HG03095 (cell line): ENCODE measurements at regions not wholly inside any gene's neighbourhood (a gene's known extent, or its start where the extent isn't known, plus 50 kb on each side); places are given as distances from the start of the nearest gene placed in this dataset.

Experiments
- ATAC-seq: cut with Tn5 transposase; IDR thresholded peaks from one replicate; pipeline ENCODE4 v1.9.1; 2021; ENCODE audit warnings: moderate library complexity; ENCODE audit not compliant: unreplicated experiment

DNA sequence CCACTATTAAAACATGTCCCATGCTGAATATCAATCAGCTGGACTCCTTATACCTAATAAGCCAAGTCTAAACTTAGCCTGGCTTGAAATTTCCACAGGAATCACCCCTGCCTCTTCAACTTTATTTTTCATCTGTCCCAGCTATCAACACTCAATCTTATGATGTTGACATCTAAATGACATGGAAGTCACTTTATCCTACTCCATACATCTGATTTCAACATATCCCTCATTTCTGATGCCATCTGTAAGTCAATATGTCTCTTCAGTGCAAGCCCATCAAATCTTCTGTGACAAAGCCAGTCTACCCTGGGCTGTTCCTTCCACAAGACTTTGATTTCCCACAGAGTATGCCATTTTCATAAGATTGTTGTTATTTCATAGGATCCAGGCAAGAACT lies 143.6 kb upstream of the SEMA6D start:
- ATAC-seq, result no peak

DNA sequence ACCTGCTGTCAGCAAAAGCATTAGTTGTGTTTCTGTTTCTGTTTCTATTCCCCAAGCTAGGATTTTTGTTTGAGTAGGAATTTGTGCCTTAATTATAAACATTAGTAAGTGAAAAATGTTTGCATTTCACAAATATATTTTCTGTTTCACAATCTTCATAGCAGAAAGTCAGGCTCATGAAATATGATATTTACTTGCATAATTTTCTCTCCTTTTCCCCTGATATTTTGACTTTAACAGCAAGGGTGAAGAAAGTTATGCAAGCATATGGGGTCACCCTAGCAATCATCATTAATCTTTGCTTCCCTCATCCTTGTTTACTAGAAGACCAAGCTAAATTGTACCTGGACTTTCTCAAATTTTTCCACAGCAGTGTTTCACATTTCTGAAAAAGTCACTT lies 140.3 kb upstream of the SEMA6D start:
- no peak for ATAC-seq

DNA sequence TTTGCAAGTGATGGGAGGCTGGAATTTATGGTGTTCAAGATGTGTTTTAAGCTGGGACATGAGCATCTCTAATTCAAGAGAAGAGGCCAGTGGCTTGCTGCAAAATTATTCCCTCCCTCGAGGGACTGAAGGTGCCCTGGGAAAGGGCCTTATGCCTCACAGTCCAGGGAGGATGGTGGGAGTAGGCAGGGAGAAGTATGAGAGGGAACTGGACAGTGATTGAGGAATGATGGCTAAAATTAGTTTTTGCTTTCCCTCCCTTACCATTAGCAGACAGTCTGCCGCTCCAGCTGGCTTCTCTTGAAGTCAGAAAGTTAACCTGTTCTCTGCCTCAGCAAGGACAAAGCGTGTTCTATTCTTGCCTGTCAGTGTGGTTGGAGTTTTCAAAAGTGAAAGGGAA lies 139.8 kb upstream of the SEMA6D start:
- ATAC-seq, result no peak

DNA sequence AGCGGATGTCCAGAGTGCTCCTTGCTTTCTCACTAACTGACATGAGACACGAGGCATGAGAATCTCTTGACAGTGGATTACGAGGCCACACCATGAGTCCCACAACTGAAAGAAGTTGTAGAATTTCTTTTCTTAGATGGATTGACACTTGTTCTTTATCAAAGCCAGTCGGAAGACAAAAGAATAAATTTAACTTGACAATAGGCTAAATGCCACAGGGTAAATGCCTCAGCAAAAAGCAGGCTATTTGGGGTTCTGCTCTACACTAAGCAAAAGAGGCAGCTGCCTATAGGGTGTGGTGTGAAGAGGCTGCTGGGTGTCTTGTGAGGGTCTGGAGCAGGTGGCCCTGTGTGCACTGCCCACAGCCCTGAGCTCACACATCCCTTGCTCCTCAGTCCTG lies 135.1 kb upstream of the SEMA6D start:
- ATAC-seq, result no peak

DNA sequence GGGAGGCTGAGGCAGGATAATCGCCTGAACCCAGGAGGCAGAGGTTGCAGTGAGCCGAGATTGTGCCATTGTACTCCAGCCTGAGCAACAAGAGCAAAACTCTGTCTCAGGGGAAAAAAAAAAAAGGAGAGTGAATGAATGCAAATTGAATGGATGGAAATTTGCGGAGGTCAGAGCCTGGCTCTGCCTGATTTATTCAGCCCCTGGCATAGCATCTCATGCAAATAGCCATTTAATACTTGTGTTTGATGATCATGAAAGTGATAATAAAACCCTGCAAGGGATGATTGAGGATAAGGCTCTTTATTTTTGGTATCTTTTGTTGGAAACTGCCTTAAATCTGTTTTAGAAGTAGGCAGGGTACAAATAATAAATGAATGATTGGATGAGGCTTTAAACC lies 133.0 kb upstream of the SEMA6D start:
- ATAC-seq, result no peak

DNA sequence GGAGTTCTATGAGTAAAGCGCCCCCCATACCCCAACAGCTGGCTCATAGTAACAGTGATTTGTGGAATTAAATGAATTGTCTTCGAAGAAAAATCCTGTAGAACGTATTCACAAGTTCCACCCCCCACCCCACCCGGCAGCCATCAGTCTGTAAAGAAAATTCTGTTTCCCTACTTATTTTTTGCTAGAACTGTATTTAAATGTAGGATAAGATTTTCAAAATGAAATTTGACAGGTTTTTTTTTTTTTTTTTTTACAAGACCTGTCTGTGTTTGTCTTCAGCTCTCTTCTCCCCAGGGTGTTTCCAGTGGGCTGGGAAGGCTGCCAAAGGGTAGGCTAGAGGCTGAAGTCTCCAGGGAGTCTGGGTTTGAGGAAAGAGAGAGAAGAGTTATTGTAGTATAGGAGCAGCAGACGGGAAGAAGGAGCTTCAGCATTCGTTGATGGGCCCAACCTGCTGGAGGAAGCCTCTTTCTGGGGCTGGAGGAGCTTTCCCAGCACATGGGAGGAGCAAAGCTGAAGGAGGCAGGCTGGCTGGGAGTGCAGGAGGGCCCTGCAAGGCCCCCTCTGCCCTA lies 130.6 kb upstream of the SEMA6D start:
- ATAC-seq, result no peak

DNA sequence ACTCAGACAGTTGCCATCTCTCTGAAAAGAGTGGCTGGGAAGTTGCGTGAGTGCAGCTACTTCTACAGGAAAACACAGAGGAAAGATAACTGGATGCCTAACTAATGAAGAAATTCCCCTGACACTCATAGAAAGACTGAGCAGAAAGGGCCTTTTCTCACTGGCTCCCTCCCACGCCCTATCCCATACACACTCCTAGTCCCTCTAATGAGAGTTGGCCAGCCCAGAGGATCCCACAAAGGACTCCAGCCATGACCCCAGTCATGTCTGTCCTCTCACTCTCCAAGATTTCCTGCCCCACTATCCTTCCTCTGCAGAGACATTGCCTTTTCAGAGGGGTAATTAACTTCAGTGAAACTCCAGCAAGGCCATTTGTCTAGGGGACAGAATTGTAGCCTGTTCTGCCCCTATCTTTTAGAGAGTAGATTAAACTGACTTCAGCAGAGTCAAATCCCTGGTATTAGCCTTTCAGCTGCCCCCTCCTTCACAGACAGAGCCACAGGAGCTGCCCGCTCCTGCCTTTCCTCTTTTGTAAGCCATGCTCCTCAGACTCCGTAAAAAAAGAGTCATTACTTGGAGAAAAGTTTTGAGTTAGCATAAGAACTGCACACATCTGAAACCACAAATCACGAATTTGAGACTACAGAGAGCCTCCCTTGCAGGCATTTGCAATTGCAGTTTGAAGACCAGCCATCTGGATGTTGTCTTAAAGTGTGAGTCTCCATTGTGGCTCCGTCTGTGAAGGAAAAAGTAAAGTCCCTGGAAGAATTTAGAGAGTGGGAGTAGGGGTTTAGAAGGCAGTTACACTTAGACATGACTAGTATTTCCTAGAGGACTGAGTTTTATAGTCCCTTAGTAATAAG lies 129.1 kb upstream of the SEMA6D start:
- no peak for ATAC-seq

DNA sequence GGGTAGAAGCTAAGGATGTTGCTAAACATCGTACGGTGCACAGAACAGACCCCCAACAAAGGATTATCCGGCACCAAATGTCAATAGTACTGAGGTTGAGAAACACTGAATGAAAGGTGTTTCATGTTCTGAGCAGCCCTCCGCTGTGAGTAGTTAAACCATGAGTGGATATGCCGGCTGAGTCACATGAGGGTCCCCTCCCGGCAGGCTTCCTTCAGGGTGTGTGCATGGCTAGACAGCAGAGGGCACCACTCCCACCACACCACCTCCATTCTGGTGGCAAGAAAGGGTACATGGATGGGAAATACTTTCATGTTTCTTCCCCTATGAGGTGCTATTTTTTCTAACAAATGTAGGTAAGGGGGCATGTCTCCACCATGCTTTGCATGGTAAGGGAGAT lies 128.3 kb upstream of the SEMA6D start:
- ATAC-seq, result no peak

DNA sequence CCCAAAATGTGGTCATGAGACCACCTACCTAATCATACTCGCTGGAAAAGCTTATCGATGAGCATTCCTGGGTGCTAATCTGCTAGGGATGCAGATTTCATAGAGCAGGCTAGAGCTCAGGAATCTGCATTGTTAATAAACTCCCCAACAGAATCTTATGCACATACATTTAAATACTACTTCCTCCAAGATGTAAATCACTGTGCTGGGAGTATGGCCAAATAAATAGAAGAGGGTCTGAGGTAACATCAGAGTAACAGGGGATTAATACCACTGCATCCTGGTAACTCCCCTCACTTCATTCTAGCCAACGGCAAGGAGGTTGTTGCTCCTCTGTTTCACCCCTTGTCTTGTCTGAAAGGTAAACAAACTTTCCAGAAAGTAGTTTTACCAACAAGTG lies 118.3 kb upstream of the SEMA6D start:
- ATAC-seq, result no peak

DNA sequence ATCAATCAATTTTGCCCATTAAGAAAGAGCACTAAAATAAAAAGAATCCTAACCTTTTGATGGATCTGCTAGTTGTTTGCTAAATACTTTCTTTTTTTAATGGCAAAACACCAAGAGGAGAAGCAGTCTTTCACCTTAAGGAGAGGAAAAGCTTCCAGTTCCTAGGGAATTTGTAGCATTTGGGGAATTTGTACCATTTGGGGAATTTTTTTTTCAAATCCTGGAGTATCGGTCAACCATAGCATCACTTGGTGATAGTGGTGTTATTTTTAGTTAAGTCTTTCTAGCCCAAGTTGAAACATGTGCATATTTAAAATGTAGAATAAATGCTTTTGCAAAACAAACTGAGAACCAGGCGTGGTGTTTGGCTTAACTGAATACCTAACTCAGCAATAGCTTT lies 117.5 kb upstream of the SEMA6D start:
- ATAC-seq, result no peak

DNA sequence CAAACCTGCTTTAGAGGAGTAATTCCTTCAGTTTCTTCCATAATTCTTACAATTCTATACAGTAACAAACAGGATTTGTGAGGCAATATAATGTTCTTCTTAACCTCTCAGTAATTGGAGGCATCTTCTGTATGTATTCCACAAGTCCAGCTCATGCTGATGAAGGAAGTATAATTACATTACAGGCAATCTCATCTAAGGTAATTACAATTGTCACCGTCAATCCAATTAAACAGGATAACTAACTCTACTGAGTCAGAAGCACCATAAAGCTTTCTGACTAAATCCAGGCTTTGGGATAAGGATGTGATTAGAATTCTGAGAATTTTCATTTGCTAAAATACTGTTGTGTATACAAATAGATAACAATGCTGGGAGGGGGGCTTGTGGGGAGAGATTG lies 115.2 kb upstream of the SEMA6D start:
- no peak for ATAC-seq

DNA sequence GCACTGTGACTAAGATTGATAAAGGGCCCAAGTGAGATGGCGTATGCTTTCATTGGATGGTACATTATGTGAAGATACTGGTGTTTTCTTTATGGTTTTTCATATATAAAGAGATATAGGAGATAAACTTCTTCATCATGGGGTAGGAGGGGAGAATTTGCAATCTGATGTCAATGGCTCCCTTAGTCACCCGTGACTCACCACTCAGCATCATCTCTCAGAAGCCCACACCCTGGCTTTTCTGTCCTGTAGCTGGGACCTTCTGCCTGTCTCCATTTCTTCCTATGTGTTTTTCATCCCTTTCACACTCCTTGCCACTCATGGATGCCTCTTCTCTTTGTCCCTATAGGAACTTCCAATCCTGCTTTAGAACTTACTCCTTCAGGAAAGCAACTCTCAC lies 114.3 kb upstream of the SEMA6D start:
- no peak for ATAC-seq

DNA sequence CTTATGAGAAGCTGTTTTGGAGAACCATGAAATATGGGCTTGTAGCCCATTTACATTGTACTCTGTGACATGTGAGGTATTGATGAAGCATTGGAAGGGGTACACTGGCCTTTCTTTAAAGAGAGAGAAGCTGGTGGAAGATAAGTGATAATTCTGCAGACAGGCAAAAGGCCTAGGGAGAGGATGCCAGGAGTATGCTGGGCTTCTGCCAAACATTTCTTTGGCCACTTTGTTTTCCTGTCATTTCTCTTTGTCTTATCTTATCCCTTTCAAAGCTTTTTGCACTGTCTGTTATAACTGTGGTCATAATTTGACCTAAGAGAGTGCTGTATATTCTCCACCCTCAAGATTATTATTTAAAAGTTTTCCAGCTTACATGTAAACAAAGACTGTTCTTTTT lies 109.6 kb upstream of the SEMA6D start:
- ATAC-seq, result no peak

DNA sequence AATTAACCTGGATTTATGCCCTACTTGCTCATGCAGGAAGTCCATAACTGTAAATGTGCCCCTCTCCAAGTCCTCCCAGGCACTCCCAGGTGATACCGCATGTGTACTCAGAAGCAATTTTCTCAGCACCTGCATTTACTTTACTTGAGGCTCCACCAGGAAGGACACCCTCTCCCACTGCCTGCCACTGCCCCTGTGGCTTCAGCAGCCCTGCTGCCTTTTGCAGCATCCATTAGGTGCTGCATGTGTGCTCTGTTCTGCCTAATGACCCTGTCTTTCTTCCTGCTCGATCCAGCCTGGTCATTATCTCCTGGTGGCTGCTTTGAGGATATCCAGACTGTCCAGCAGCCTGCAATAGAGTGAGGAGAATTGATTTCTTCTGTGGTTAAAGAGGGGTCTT lies 107.6 kb upstream of the SEMA6D start:
- no peak for ATAC-seq

DNA sequence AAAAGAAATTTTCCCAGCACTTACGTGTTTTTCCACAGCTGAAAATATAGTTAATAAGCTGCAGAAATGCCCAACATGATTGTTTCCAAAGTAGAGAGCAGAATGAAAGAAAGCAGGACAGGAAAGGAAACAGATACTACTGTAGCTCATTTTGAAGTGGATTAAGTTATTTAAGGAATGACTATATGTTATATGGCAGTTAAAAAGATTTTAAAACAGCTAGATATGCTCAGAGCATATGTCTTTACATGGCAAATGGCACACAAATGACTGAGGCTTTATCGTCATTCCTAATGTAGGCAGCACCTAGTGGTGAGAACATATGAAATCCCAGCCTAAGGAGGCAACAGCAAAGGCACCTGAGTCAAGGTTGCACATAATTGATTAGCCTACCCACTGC lies 106.6 kb upstream of the SEMA6D start:
- ATAC-seq, result no peak

DNA sequence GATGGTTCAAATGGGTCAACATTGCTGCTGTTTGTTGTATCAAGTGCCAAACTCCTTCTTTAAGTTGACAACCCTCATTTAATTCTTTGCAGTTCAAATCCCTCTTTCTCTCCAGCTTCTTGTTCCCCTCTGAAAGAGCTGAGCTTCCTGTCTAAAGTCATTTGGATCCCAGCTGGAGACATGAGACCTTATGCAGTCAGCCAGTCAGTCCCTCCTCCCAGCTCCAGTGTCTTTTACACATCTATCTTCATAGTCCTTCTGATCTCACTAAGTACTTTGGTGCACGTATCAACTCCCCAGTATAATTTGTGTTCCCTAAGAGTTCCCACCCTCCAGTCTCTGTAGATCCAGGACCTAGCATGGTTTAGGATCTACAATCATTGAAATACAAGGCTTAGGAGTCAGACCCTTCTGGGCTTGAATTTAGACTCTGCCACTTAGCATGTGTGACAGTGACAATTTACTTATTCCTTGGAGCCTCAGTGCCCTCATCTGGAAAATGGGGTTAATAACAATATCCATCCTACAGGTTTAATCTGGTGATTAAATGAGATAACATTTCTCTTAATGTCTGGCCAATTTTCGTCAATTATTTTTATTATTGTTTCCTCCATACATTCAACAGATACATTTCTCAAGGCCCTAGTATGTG lies 102.8 kb upstream of the SEMA6D start:
- no peak for ATAC-seq

DNA sequence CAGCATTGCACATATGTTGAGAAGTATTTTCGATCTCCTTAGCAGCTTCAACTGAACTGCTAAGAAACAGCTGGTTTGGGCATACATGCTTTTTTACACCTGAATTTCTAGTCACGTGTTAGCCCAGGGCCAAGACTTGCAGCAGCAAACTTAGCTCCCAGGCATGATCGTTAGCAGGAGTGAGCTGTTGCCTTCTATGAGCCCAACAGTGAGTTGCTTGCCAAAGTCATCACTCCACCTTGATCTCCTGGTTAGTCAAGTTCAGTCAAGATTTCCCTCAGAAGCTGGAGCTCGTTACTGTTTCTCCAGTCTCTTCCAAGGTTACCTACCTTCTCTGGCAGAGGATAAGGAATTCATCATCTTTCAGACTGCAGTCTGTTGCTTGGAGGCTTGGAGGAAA lies 100.4 kb upstream of the SEMA6D start:
- no peak for ATAC-seq

DNA sequence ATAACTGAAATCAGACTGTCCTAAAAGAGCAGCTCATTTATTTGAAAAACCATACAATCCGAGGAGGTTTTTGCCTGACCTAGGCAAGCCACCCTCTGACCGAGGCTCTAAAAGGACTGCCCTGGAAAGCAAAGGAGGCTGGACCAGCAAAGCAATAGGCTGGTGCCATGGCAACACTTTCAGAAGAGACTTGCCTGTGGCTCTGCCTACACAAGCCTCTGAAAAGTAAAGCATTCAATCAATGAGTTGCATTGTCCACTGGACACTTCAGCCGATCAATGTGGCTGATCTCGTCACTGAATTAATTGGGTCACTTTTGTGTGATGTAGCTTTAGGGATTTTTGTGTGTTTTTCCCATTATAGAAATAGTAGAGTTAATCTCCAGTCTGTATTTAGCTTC lies 99.1 kb upstream of the SEMA6D start:
- ATAC-seq, result no peak

DNA sequence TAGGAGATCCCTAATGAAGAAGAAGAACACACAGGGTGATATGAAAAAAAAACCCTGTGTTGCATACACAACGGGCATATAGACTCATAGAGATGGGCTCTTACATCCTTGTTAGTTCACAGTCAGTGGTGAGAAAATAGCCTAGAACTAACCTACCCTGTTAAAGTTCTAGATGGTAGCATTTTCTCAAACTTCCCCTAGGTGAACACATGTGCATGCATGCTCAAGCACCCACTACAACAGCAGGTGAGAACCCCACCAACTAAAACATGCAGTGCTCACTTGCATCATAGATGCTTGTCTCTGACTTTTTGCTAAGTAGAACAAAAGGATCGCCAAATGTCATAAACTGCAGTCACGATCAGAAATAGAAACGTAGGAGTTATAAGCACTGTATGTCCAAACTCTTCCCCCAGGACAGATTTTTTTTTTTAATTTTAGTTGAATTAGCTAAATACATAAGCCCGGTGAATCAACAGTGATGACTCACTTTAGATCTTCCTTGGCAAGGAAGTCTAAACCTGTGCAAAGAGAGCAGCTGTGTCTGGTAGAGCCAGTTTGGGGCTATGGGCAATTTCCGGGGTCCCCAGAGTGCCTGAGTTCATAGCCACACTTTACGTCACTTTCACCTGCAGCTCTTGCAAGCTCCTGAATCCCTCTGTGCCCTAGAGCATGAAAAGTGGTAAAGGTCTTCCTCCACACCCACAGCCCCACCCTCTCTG lies 96.2 kb upstream of the SEMA6D start:
- no peak for ATAC-seq

DNA sequence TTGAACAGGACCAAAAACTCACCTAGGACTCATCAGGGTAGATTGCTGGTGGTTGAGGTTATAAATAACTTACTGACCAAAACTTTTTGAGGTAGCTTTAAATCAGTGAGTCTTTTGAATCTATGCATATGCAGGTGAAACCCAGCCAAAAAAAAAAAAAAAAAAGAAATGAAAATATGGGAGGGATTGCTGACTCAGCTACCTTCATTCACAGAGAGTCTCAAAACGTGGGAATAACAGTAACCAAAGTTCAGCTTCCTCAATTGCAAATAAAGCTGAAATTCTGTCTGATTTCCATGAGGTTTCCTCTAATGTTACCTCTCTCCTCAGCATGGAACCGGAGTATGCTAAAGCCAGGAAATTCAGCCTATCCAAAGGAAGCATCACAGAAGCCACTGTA lies 95.2 kb upstream of the SEMA6D start:
- no peak for ATAC-seq

DNA sequence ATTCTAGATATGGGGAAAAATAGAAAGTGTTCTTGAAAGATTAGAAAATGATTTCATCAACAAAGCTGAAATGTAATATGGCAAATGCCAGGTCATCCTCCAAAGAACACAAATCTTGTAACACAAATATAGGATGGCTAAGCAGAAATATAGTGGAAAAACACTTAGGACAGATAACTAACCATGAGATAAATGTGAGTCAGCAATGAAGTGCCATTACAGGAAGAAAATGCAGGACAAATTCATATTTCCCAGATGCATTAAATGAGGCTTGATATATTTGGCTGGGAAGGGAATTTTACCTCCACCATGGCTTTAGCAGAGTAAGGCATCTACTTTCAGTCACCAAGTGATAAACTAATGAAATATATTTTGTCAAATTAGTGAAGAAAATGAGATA lies 92.8 kb upstream of the SEMA6D start:
- no peak for ATAC-seq

DNA sequence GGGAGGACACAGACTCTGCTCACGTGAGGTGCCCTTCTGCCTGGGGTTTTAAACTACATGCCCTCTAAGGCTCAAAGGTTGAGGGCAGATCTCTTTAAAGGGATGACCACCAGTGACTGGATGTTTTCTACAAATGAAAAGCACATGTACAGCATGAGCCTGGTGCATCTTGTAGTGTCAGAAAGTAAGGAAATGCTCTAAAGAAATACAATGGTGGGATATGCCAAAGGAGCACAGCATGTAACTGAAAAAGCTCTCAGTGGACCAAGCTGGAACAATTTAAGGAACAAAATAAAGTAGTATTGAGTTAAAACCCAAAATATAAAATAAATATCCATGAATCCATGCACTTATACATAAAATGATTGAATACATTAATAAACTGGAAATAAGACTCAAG lies 78.3 kb upstream of the SEMA6D start:
- ATAC-seq, result no peak
